Skeletal muscle satellite cell (primary cell): ENCODE measurements at regions not wholly inside any gene's neighbourhood (a gene's known extent, or its start where the extent isn't known, plus 50 kb on each side); places are given as distances from the start of the nearest gene placed in this dataset.

Experiments
- H3K27me3 ChIP-seq: 2 replicates; pipeline ENCODE4 v1.7.0; 2013; ENCODE audit warnings: low read length; ENCODE audit not compliant: control insufficient read depth, insufficient read depth
- H3K36me3 ChIP-seq: 2 replicates; pipeline ENCODE4 v1.7.0; 2013; ENCODE audit warnings: mild to moderate bottlenecking, control low read depth, low read length; ENCODE audit not compliant: insufficient read depth
- H3K4me1 ChIP-seq: 2 replicates; pipeline ENCODE4 v1.7.0; 2013; ENCODE audit warnings: low read length; ENCODE audit not compliant: control insufficient read depth, insufficient read depth
- H3K4me2 ChIP-seq: 2 replicates; pipeline ENCODE4 v1.7.0; 2013; ENCODE audit warnings: mild to moderate bottlenecking, low read length
- H3K4me3 ChIP-seq: 2 replicates; pipeline ENCODE4 v1.7.0; 2013; ENCODE audit warnings: low read length
- H3K9ac ChIP-seq: 2 replicates; pipeline ENCODE4 v1.7.0; 2013; ENCODE audit warnings: mild to moderate bottlenecking, low read depth, low read length, moderate library complexity
- H3K9me3 ChIP-seq: replicated peaks from 2 replicates; pipeline ENCODE4 v1.7.0; 2013; ENCODE audit warnings: mild to moderate bottlenecking, control low read depth, low read length

GRCh38 chr2:207238831-207239701 lies 73.3 kb upstream of the KLF7 start:
- H3K4me2 ChIP-seq: peak overlapping the region; percentile 78
- H3K27me3 ChIP-seq: no peaks in the 10 kb centered on the region
- H3K36me3 ChIP-seq: no peaks in the 10 kb centered on the region
- H3K9me3 ChIP-seq: no peaks in the 10 kb centered on the region
- H3K4me1 ChIP-seq: peaks cover 50% of the 10 kb centered on the region
- peak overlapping the region; percentile 62 for H3K4me3 ChIP-seq
- H3K9ac ChIP-seq: peak overlapping the region; percentile 91

GRCh38 chr2:207239754-207240494 lies 74.2 kb upstream of the KLF7 start:
- Histone ChIP-seq H3K27me3 (no peaks in the 10 kb centered on the region), H3K4me3 (peak overlapping the region; percentile 62), H3K36me3 (no peaks in the 10 kb centered on the region), H3K9ac (peak overlapping the region; percentile 91), H3K4me2 (peak overlapping the region; percentile 78), H3K4me1 (peaks cover 50% of the 10 kb centered on the region), H3K9me3 (no peaks in the 10 kb centered on the region)

- peaks cover 50% of the 10 kb centered on the region for H3K4me1 ChIP-seq
These were observed 74.9 kb upstream of the KLF7 start for GRCh38 chr2:207240649-207241048.

GRCh38 chr2:207241198-207241597 lies 75.5 kb upstream of the KLF7 start:
- Histone ChIP-seq H3K4me1 (peaks cover 50% of the 10 kb centered on the region), H3K9ac (peak overlapping the region; percentile 91), H3K4me3 (peak overlapping the region; percentile 62), H3K36me3 (peaks cover 5% of the 10 kb centered on the region), H3K4me2 (peak overlapping the region; percentile 78), H3K9me3 (no peaks in the 10 kb centered on the region), H3K27me3 (no peaks in the 10 kb centered on the region)

More at GRCh38 chr2:207240649-207241048, 74.9 kb upstream of the KLF7 start:
- Histone ChIP-seq H3K4me3 (peak overlapping the region; percentile 62), H3K9me3 (no peaks in the 10 kb centered on the region), H3K9ac (peak overlapping the region; percentile 91), H3K36me3 (peaks cover 4% of the 10 kb centered on the region), H3K27me3 (no peaks in the 10 kb centered on the region), H3K4me2 (peak overlapping the region; percentile 78)

DNA sequence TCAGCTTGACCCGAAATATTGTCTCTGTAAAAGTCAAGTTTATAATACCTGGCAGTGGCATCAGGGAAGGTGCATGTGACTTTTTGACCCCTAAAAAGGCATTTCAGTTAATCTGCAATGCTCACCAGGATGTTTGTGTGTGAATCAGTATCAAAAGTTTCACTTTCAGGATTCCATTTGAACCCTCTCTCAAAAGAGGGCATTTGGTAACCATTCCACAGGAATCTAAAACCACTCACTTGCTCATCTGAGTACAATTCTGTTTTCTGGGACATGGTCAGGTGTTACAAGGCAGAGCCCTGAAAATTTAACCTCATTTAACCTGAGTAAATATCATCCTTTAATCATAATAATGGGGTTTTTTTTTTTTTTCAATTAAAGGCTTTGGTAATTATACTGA lies 77.9 kb upstream of the KLF7 start:
- Histone ChIP-seq H3K9me3 (no peaks in the 10 kb centered on the region), H3K4me1 (peaks cover 38% of the 10 kb centered on the region), H3K4me2 (no peak overlapping the region), H3K27me3 (no peaks in the 10 kb centered on the region), H3K36me3 (peaks cover 5% of the 10 kb centered on the region), H3K4me3 (no peak overlapping the region), H3K9ac (no peak overlapping the region)

- peaks cover 40% of the 10 kb centered on the region for H3K4me1 ChIP-seq
- no peak overlapping the region for H3K9ac ChIP-seq
- H3K4me3 ChIP-seq: no peak overlapping the region
- H3K4me2 ChIP-seq: no peak overlapping the region
- peaks cover 5% of the 10 kb centered on the region for H3K36me3 ChIP-seq
- no peaks in the 10 kb centered on the region for H3K9me3 ChIP-seq
- no peaks in the 10 kb centered on the region for H3K27me3 ChIP-seq
These were observed 79.5 kb upstream of the KLF7 start for GRCh38 chr2:207244971-207245925.

- H3K27me3 ChIP-seq: no peaks in the 10 kb centered on the region
- H3K4me3 ChIP-seq: no peak overlapping the region
- H3K9me3 ChIP-seq: no peaks in the 10 kb centered on the region
- peaks cover 52% of the 10 kb centered on the region for H3K4me1 ChIP-seq
- no peak overlapping the region for H3K9ac ChIP-seq
- peaks cover 5% of the 10 kb centered on the region for H3K36me3 ChIP-seq
- H3K4me2 ChIP-seq: no peak overlapping the region
These were observed 83.1 kb upstream of the KLF7 start for GRCh38 chr2:207248702-207249377.

DNA sequence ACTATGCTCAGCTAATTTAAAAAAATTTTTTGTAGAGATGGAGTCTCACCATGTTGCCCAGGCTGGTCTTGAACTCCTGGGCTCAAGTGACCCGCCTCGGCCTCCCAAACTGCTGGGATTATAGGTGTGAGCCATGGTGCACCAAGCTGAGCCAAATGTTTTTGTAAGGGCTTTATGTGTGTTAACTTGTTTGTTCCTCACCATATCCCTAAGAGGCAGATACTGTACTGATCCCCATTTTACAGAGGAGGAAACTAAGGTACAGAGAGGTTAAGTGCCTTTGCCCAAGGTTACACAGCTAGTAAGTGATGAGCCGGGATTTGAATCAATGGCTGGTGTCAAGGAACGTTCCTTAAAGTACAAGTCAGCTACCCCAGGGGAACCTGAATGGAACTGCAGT lies 85.3 kb upstream of the KLF7 start:
- Histone ChIP-seq H3K4me1 (peaks cover 74% of the 10 kb centered on the region), H3K4me2 (peak overlapping the region; percentile 26), H3K9ac (peak overlapping the region; percentile 66), H3K4me3 (peak overlapping the region; percentile 19), H3K9me3 (no peaks in the 10 kb centered on the region), H3K36me3 (no peaks in the 10 kb centered on the region), H3K27me3 (no peaks in the 10 kb centered on the region)

DNA sequence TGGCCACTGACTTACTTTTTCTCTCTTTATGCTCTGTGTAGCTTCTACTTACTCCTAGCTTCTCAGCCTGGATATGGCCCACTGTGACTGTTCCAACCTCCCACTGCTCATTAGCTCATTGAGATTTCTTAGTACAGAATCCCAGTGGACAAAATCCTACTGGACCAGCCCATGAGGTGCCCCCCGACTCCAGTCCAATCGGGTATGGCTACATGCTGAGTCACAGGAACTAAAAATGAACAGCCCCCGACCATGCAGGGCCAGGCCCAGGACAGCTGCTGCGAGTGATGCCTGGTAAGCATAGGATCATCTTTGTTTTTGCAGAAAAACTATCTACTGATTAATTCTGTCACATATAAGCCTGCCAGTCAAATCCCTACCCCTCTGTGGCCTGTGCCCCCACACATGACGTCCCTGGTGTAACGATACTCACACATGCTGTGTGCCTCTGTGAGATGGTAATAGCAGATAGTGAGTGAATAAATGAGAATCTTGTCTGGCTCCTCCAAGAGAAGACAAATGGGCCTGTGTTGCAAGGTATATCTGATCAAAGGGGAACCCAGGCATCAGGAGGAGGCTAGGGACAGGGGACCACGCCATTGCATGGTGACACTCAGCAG lies 85.9 kb upstream of the KLF7 start:
- peaks cover 81% of the 10 kb centered on the region for H3K4me1 ChIP-seq
- H3K4me2 ChIP-seq: peak overlapping the region; percentile 26
- H3K27me3 ChIP-seq: no peaks in the 10 kb centered on the region
- peak overlapping the region; percentile 66 for H3K9ac ChIP-seq
- H3K4me3 ChIP-seq: peak overlapping the region; percentile 19
- no peaks in the 10 kb centered on the region for H3K9me3 ChIP-seq
- H3K36me3 ChIP-seq: no peaks in the 10 kb centered on the region

DNA sequence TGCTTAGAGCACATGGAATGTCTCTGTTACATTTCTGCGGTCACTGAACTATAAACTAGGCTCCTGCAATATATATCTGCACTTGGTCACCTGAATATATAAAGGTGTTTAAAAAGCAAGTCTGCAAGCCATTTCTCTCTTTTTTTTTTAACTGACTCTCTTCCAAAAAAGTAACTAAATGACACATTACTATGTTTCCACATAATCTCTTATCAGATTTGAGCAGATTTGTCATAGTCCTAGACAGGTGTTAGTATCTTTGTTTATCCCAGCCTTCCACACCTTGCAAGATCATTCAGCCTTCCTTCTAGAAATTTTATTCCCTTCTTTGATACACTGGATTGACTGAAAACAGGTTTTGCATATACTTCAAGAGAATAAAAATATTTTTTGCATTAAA lies 86.7 kb upstream of the KLF7 start:
- Histone ChIP-seq H3K9me3 (no peaks in the 10 kb centered on the region), H3K4me3 (no peak overlapping the region), H3K36me3 (no peaks in the 10 kb centered on the region), H3K4me2 (peak overlapping the region; percentile 8), H3K4me1 (peaks cover 88% of the 10 kb centered on the region), H3K9ac (peak overlapping the region; percentile 66), H3K27me3 (no peaks in the 10 kb centered on the region)
